AG04450 (cell line): ENCODE measurements at regions not wholly inside any gene's neighbourhood (a gene's known extent, or its start where the extent isn't known, plus 50 kb on each side); places are given as distances from the start of the nearest gene placed in this dataset.

Experiments used
- CTCF ChIA-PET: fragments of 300-600, 350-600 bp; formaldehyde crosslinking; extraction: SDS; loops from one replicate; lab custom pipeline; 2022; ENCODE audit warnings: antibody characterized with exemption, inconsistent platforms; lab: Charles Lee
- POLR2A ChIA-PET: fragments of 350-600 bp; formaldehyde crosslinking; extraction: SDS; loops from one replicate; lab custom pipeline; 2021; ENCODE audit warnings: antibody characterized with exemption, inconsistent platforms; lab: Yijun Ruan, JAX
- DNase-seq: peaks from one replicate; pipeline ENCODE4 v3.0.0-alpha.2; 2011; ENCODE audit warnings: low read depth, low spot score
- H3K27ac ChIP-seq: one replicate; pipeline ENCODE4 v1.5.1; 2012; ENCODE audit warnings: low read depth, low read length, control low read depth
- H3K27me3 ChIP-seq: one replicate; pipeline ENCODE4 v1.6.0; 2012; ENCODE audit warnings: low read length; ENCODE audit not compliant: control insufficient read depth, insufficient read depth
- H3K4me3 ChIP-seq: 2 replicates; pipeline ENCODE4 v1.5.1; 2011; ENCODE audit warnings: mild to moderate bottlenecking, low read depth, low read length, control low read depth
- H3K9me3 ChIP-seq: 2 replicates; pipeline ENCODE4 v1.5.1; 2012; ENCODE audit warnings: low read length; ENCODE audit not compliant: control insufficient read depth, insufficient read depth
- CTCF ChIP-seq: IDR thresholded peaks from 2 replicates; pipeline ENCODE4 v1.5.1; 2011; ENCODE audit warnings: low read depth, low read length, control low read depth, inconsistent platforms

DNA sequence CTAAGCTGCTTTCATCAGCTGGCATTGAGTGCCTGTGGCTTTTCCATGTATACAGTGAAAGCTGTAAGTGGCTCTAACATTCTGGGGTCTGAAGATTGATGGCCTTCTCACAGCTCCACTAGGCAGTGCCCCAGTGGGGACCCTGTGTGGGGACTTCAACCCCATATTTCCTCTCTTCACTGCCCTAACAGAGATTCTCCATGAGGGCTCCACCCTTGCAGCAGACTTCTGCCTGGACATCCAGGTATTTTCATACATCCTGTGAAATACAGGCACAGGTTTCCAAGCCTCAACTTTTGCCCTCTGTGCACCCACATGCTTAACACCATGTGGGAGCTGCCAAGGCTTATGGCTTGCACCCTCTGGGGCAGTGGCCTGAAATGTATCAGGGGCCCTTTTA, 188.2 kb upstream of the SYT4 start:
- Histone ChIP-seq H3K27me3 (no peaks in the 10 kb centered on the region), H3K4me3 (no peak overlapping the region), H3K27ac (no peak overlapping the region), H3K9me3 (peaks cover 8% of the 10 kb centered on the region)
- ChIA-PET CTCF (no interaction called here), POLR2A (no interaction called here)
- DNase-seq: no peak
- no peak for TF ChIP-seq CTCF

- no peak for DNase-seq
- Histone ChIP-seq H3K4me3 (no peak overlapping the region), H3K27ac (no peak overlapping the region), H3K9me3 (no peaks in the 10 kb centered on the region), H3K27me3 (no peaks in the 10 kb centered on the region)
- TF ChIP-seq CTCF: no peak
- ChIA-PET CTCF (no interaction called here), POLR2A (no interaction called here)
These were observed 194.6 kb upstream of the SYT4 start for GRCh38 chr18:43471873-43472272.

DNA sequence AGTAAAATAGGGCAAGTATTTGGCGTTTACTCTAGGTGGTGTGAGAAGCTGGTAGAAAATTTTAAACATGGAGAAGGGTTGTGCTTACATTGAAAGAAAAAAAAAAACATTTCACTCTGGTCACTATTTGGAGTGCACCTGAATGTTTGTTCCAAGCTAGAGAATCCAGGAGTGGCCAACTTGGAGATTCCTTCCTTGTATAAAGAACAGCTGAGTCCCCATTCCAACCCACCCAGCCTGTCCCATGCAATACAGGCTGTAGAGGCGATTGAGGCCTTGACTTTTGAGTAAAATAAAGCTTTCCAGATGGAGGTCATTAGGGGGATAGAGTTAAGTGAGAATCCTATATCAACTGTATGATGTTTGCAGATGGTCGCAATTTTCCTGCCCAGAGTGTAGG, 203.8 kb upstream of the SYT4 start:
- Histone ChIP-seq H3K4me3 (no peak overlapping the region), H3K9me3 (peaks cover 27% of the 10 kb centered on the region), H3K27ac (no peak overlapping the region), H3K27me3 (no peaks in the 10 kb centered on the region)
- CTCF ChIA-PET: no interaction called here
- DNase-seq: no peak
- POLR2A ChIA-PET: no interaction called here
- no peak for TF ChIP-seq CTCF

- Histone ChIP-seq H3K27ac (no peak overlapping the region), H3K9me3 (peaks cover 36% of the 10 kb centered on the region), H3K27me3 (no peaks in the 10 kb centered on the region), H3K4me3 (no peak overlapping the region)
- ChIA-PET CTCF (no interaction called here), POLR2A (no interaction called here)
- no peak for TF ChIP-seq CTCF
- no peak for DNase-seq
These were observed 204.8 kb upstream of the SYT4 start for GRCh38 chr18:43482136-43482535.

DNA sequence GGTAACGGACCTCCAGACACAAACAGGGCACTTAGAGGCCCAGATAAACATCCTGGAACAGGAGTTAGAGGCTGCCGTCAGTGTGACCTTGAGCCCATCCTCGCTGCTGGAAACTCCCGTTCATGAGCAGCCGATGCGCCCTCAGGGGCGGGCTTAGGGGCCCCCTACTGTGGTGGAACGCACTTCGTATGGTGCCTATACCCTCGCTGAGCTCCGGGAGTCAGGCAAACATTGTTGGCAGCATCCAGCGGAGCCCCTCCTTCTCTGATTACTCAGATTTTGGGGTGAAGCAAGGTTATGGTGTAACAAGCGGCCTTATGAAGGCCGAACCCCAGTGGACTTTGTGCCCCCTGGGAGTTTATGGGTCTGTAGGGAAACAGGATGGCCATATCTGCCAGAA, 205.3 kb upstream of the SYT4 start:
- peaks cover 36% of the 10 kb centered on the region for H3K9me3 ChIP-seq
- CTCF ChIA-PET: no interaction called here
- H3K4me3 ChIP-seq: no peak overlapping the region
- no peak for TF ChIP-seq CTCF
- no peak for DNase-seq
- no peak overlapping the region for H3K27ac ChIP-seq
- POLR2A ChIA-PET: no interaction called here
- H3K27me3 ChIP-seq: no peaks in the 10 kb centered on the region
